GM10266 (cell line): ENCODE measurements at regions not wholly inside any gene's neighbourhood (a gene's known extent, or its start where the extent isn't known, plus 50 kb on each side); places are given as distances from the start of the nearest gene placed in this dataset.

Source experiments
- DNase-seq: peaks from one replicate; pipeline ENCODE4 v3.0.0; 2012; ENCODE audit errors: extremely low spot score
- TF ChIP-seq, protein P1 (sequence below): IDR thresholded peaks from 2 replicates; pipeline ENCODE4 v1.5.1; 2012; ENCODE audit warnings: mild to moderate bottlenecking, low read depth; ENCODE audit not compliant: control insufficient read depth, insufficient read depth; ENCODE audit errors: missing control alignments

- TF ChIP-seq, protein P1, sequence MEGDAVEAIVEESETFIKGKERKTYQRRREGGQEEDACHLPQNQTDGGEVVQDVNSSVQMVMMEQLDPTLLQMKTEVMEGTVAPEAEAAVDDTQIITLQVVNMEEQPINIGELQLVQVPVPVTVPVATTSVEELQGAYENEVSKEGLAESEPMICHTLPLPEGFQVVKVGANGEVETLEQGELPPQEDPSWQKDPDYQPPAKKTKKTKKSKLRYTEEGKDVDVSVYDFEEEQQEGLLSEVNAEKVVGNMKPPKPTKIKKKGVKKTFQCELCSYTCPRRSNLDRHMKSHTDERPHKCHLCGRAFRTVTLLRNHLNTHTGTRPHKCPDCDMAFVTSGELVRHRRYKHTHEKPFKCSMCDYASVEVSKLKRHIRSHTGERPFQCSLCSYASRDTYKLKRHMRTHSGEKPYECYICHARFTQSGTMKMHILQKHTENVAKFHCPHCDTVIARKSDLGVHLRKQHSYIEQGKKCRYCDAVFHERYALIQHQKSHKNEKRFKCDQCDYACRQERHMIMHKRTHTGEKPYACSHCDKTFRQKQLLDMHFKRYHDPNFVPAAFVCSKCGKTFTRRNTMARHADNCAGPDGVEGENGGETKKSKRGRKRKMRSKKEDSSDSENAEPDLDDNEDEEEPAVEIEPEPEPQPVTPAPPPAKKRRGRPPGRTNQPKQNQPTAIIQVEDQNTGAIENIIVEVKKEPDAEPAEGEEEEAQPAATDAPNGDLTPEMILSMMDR: no peak
- no peak for DNase-seq
Measured at GRCh38 chr5:51732304-51732703, 349.1 kb downstream of the ISL1 start.

DNA sequence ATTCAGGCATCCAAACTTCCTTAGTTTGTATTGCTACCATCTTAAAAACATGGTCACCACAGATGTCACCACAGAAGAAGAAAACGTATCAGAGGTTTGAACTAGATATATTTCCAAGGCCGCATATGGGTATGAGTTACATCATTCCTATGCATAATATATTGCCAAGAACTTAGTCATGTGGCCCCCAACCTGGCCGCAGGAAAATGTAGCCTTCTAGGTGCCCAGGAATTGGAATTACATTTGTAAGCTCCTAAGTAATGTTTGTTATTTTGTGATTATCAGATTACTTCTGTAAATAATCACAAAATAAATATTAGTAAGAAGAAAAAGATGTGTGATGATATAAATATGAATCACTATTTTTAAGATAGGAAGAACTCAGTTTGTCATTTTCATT is 351.4 kb downstream of the ISL1 start:
- TF ChIP-seq, protein P1: no peak
- DNase-seq: no peak

DNA sequence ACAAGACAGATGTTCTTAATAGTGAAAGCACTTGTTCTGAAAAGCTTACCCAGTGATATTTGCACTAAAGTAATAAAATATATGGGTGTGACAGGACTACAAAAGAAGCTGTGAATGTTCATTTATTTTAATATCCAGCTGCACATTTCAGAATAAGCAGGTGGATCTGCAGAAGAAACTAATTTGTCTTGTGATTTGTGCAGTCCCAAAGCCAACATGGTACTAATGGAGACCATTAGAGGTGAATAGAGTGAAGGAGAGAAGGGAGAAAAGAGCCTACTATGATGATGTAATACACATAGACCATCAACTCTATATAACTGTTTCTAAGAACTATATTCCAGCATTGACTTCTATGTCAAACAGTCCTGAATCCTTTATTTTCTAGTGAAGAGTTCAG is 362.8 kb downstream of the ISL1 start:
- no peak for DNase-seq
- TF ChIP-seq, protein P1: no peak

DNA sequence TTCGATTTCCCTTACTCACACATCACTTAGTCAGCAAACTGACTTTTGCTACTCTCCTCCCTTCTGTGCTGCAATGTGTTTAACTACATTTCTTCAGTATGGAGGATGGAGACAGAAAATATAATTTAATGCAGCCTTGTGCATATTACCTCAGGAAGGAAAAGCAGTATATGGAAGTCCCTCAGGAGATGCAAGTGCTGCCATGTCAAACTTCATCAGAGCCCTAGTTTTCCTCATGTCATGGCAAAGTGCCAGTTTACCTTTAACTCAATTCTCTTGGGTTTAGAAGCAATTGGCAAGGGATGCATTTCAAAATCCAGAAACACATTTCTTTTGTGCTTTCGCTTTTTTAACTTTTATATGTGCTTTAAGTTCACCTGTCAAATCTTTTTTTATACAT is 365.4 kb downstream of the ISL1 start:
- TF ChIP-seq, protein P1: no peak
- DNase-seq: no peak
